HUES64 (cell line): ENCODE measurements at regions not wholly inside any gene's neighbourhood (a gene's known extent, or its start where the extent isn't known, plus 50 kb on each side); places are given as distances from the start of the nearest gene placed in this dataset.
"Not testable (repeated sequence)": the region's sequence is repeated elsewhere in the genome, so short reads cannot be mapped to it uniquely, and the experiment has no call there.

Experiments
- H3K27ac ChIP-seq: 2 replicates; pipeline ENCODE4 v1.7.0; 2013; ENCODE audit warnings: low read depth, low read length, inconsistent platforms
- H3K27me3 ChIP-seq: 2 replicates; pipeline ENCODE4 v1.6.1; 2013; ENCODE audit warnings: mild to moderate bottlenecking, low read length; ENCODE audit not compliant: insufficient read depth
- H3K36me3 ChIP-seq: 2 replicates; pipeline ENCODE4 v1.6.1; 2013; ENCODE audit warnings: mild to moderate bottlenecking, low read length; ENCODE audit not compliant: insufficient read depth
- H3K4me1 ChIP-seq: 2 replicates; pipeline ENCODE4 v1.6.1; 2013; ENCODE audit warnings: mild to moderate bottlenecking, low read length, moderate library complexity; ENCODE audit not compliant: insufficient read depth
- H3K4me3 ChIP-seq: 2 replicates; pipeline ENCODE4 v1.5.1; 2013; ENCODE audit warnings: mild to moderate bottlenecking, low read length, moderate library complexity
- H3K9ac ChIP-seq: 2 replicates; pipeline ENCODE4 v1.6.1; 2013; ENCODE audit warnings: mild to moderate bottlenecking, low read depth, low read length
- H3K9me3 ChIP-seq: 2 replicates; pipeline ENCODE4 v1.6.1; 2013; ENCODE audit warnings: low read depth, low read length; ENCODE audit not compliant: insufficient read depth
- WGBS: fragments of 150-250, 120-280 bp; methylation state at CpG from one replicate; pipeline ENCODE4 v1.1.7; 2013; ENCODE audit warnings: missing lambda C conversion rate; 5-methylcytosine and 5-hydroxymethylcytosine counted together

- not testable (repeated sequence) for H3K27me3 ChIP-seq, H3K36me3 ChIP-seq, H3K27ac ChIP-seq, H3K4me3 ChIP-seq, H3K9ac ChIP-seq, H3K9me3 ChIP-seq, H3K4me1 ChIP-seq
- WGBS: 95% methylated on average over 1 of the region's 1 CpG
Observed at GRCh38 chr10:45056806-45057205, 56.1 kb downstream of the ZNF22 start.

DNA sequence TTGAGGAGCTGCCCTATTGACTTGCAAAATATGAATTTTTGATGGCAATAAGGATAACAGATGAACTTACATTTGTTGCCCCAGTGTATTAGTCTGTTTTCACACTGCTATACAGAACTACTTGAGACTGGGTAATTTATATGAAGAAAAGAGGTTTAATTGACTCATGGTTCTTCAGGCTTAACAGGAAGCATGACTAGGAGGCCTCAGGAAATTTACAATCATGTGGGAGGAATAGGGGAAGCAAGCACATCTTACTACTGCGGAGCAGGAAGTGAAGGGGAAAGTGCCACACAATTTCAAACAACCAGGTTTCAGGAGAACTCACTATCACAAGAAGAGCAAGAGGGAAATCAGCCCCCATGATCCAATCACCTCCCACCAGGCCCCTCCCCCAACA is 57.9 kb downstream of the ZNF22 start:
- no peak overlapping the region for H3K9ac ChIP-seq
- no peak overlapping the region for H3K27ac ChIP-seq
- no peaks in the 10 kb centered on the region for H3K9me3 ChIP-seq
- no peak overlapping the region for H3K4me3 ChIP-seq
- no peaks in the 10 kb centered on the region for H3K27me3 ChIP-seq
- WGBS: 100% methylated on average over 1 of the region's 1 CpG
- no peaks in the 10 kb centered on the region for H3K36me3 ChIP-seq
- peaks cover 6% of the 10 kb centered on the region for H3K4me1 ChIP-seq

DNA sequence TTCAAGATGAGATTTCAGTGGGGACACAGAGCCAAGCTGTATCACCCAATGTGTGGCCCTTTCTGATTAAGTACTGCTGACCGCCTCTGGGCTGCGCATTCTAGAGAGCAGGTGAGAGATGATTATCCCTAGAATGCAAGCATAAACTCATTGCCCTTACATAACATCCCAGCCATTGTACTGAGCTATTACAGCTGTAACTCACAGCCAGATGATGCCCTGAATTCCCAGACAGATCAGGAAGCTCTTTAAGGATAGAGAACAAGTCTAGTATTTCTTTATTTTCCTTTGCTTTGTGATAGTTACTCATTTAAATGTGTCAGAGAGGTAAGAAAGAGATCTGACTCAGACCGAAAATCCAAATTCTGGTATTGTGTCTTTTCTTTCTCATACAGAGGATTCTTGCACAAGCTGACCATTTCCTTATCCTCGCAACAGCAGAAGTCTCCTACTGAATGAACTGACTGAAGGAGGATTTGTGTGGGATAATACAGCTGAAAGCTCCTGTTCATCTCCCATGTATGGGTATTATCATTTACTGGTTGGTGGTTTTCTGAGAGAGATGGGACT is 58.4 kb downstream of the ZNF22 start:
- Histone ChIP-seq H3K27me3 (no peaks in the 10 kb centered on the region), H3K9ac (no peak overlapping the region), H3K36me3 (no peaks in the 10 kb centered on the region), H3K4me1 (peaks cover 8% of the 10 kb centered on the region), H3K27ac (no peak overlapping the region), H3K4me3 (no peak overlapping the region), H3K9me3 (no peaks in the 10 kb centered on the region)
- WGBS: 88% methylated on average over 4 of the region's 4 CpGs

- Histone ChIP-seq H3K27me3 (no peaks in the 10 kb centered on the region), H3K9me3 (no peaks in the 10 kb centered on the region), H3K9ac (no peak overlapping the region), H3K4me1 (peaks cover 8% of the 10 kb centered on the region), H3K4me3 (no peak overlapping the region), H3K27ac (no peak overlapping the region), H3K36me3 (no peaks in the 10 kb centered on the region)
- 95% methylated on average over 2 of the region's 2 CpGs for WGBS
Observed at GRCh38 chr10:45059632-45060031, 58.9 kb downstream of the ZNF22 start.

DNA sequence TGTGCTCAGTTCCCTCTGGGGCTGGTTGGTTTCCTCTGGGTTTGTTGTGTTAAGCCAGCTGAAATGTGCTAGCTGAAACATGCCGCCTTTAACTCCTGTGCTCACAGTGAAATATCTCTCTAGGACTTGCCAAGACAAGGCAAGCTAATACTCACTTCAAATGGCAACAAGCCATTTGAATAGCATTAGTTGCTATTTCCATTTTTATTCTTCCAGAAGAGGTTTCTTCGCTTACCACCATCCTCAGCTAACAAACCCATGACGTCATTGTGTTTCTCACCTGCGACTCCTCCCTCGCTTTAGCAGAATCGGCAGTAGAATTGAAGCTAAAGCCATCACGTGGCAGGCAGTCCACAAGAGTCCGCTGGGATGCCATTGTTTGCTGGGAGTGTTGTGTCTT is 61.3 kb downstream of the ZNF22 start:
- no peaks in the 10 kb centered on the region for H3K9me3 ChIP-seq
- no peaks in the 10 kb centered on the region for H3K27me3 ChIP-seq
- no peak overlapping the region for H3K27ac ChIP-seq
- H3K4me1 ChIP-seq: peaks cover 8% of the 10 kb centered on the region
- 86% methylated on average over 8 of the region's 8 CpGs for WGBS
- H3K4me3 ChIP-seq: no peak overlapping the region
- no peak overlapping the region for H3K9ac ChIP-seq
- no peaks in the 10 kb centered on the region for H3K36me3 ChIP-seq

DNA sequence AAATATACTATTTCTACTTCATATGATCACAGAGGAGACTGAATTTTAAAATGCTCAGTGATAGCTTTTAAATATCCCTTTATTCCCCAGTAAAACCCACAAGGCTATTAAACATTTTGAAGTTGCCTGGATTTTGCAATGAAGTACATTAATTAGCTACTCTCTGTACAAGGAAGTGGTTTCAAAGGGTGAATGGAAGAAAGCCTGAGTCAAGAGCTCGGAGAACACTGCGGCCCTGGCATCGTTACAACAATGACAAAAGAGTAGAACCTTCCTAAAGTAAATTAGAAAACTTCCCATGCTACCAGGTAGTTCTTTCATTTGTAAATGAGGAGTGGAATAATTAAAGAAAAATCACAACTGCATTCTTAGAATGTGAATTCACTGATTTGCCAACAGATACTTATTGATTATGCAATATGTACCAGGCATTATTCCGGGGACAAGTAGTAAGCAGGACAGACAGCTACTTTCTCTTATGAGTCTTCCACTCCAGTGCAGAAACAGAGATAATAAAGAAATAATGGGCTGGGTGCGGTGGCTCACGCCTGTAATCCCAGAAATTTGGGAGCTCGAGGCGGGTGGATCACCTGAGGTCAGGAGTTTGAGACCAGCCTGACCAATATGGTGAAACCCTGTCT is 63.0 kb downstream of the ZNF22 start:
- no peaks in the 10 kb centered on the region for H3K9me3 ChIP-seq
- no peaks in the 10 kb centered on the region for H3K27me3 ChIP-seq
- no peak overlapping the region for H3K4me3 ChIP-seq
- 92% methylated on average over 5 of the region's 8 CpGs for WGBS
- H3K9ac ChIP-seq: no peak overlapping the region
- H3K4me1 ChIP-seq: peaks cover 8% of the 10 kb centered on the region
- H3K36me3 ChIP-seq: no peaks in the 10 kb centered on the region
- no peak overlapping the region for H3K27ac ChIP-seq

- Histone ChIP-seq H3K9ac (no peak overlapping the region), H3K36me3 (no peaks in the 10 kb centered on the region), H3K27ac (no peak overlapping the region), H3K9me3 (no peaks in the 10 kb centered on the region), H3K27me3 (no peaks in the 10 kb centered on the region), H3K4me1 (peaks cover 6% of the 10 kb centered on the region; the same call in 1 of the 2 replicates), H3K4me3 (no peak overlapping the region)
- WGBS: 88% methylated on average over 3 of the region's 3 CpGs
Observed at GRCh38 chr10:45064998-45065397, 64.3 kb downstream of the ZNF22 start.

- no peak overlapping the region for H3K9ac ChIP-seq
- WGBS: 94% methylated on average over 14 of the region's 14 CpGs
- no peak overlapping the region for H3K27ac ChIP-seq
- no peaks in the 10 kb centered on the region for H3K27me3 ChIP-seq
- no peak overlapping the region for H3K4me3 ChIP-seq
- no peaks in the 10 kb centered on the region for H3K36me3 ChIP-seq
- H3K4me1 ChIP-seq: peaks cover 7% of the 10 kb centered on the region
- H3K9me3 ChIP-seq: no peaks in the 10 kb centered on the region
Observed at GRCh38 chr10:45071043-45071813, 70.5 kb downstream of the ZNF22 start.

DNA sequence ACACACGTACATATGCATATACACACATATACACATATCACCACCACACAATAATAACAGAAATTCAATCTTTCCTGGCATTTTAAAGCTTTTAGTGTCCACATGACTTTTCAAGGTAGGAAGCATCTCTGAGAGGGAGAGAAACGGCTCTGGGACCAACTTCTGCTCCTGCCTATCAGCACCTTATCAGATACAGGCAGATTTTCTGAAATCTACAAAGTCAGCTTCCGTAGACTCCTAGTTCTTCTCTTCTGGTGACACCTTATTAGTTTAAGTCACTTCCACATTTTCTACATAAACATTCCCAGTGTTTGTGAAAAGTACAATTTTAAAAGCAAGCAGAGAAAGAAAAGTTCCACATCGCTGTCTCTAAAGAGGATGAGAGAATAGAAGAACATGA is 74.5 kb downstream of the ZNF22 start:
- no peak overlapping the region for H3K27ac ChIP-seq
- H3K36me3 ChIP-seq: no peaks in the 10 kb centered on the region
- peaks cover 18% of the 10 kb centered on the region for H3K4me1 ChIP-seq
- no peak overlapping the region for H3K4me3 ChIP-seq
- no peaks in the 10 kb centered on the region for H3K9me3 ChIP-seq
- 87% methylated on average over 4 of the region's 4 CpGs for WGBS
- H3K9ac ChIP-seq: no peak overlapping the region
- H3K27me3 ChIP-seq: no peaks in the 10 kb centered on the region

DNA sequence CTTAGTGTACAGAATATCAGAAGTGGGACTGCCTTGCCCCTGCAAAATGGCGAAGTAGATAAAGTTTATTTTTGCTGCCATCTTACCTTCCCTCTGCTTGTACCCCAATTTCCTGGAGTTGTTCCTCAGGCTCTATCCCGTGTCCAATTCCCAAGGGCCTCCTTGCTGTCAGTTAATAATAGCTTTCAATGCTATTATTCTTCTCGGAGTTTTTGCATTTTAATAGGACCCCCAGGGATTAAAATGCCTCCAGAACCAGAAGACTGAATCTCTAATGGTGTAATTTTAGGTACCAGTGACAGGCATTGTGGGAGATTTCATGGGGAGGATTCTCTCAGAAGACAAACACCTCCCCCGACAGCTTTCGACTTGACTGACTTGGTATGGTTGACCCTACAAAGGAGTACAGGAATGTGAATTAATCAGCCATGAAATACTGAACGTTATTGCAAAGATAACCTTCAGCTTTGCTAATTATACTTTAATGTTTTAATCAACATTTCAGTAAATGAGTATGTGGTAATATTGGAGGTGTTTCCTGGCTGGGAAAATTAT is 75.2 kb downstream of the ZNF22 start:
- Histone ChIP-seq H3K4me1 (peaks cover 18% of the 10 kb centered on the region), H3K27me3 (no peaks in the 10 kb centered on the region), H3K36me3 (no peaks in the 10 kb centered on the region), H3K9ac (no peak overlapping the region), H3K4me3 (no peak overlapping the region), H3K27ac (no peak overlapping the region), H3K9me3 (no peaks in the 10 kb centered on the region)
- 79% methylated on average over 5 of the region's 6 CpGs for WGBS

DNA sequence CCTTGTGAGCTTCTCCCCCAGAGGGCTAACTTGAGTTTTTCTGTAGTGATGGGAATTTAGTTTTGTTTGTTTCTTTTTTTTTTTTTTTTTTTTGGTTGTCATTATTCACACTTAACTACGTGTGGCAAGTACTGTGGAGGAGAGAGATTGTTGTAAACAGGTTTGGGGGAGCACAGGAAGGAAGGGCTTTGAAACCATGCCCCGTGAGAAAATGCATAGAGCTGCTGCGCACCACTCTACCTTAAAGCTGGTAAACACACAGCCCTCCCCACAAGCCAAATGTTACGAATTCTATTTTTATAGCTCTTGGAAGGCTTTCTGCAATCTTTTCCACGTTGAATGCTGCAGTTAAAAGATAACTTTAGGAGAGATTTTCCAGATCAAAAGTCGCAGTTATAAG is 76.2 kb downstream of the ZNF22 start:
- Histone ChIP-seq H3K36me3 (no peaks in the 10 kb centered on the region), H3K4me3 (no peak overlapping the region), H3K9ac (no peak overlapping the region), H3K27me3 (no peaks in the 10 kb centered on the region), H3K27ac (no peak overlapping the region), H3K4me1 (peaks cover 22% of the 10 kb centered on the region), H3K9me3 (no peaks in the 10 kb centered on the region)
- 81% methylated on average over 4 of the region's 6 CpGs for WGBS
